ENCODE measurements at regions not wholly inside any gene's neighbourhood (a gene's known extent, or its start where the extent isn't known, plus 50 kb on each side); places are given as distances from the start of the nearest gene placed in this dataset.

DNA sequence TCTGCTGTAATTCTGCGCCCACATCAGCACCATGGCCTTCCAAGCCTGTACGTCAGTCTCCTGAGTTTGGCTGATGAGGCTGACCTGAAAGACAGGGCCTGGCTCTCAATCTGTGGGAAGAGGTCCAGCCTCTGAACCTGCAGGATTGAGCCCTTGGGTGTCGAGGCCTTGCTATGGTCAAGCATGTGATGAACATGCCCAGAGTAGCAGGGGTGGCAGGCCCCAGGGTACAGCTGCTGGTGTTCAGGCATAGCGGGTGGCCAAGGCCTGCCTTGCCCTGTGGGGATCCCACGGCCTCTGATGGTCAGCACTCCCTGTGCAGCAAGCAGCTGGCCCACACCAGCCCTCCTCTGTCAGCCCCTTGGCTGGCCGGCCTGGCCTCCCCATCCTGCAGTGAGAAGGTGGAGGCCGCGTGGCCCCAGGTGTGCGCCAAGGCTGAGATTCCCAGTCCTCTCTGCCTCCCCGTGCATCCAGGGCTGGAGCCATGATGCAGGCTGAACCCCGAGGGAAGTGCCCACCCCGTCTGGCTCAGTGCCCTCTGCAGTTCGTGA lies 298.4 kb downstream of the NDUFA10 start:
- 88% methylated on average over 13 of the region's 13 CpGs for WGBS (ENCODE audit: insufficient coverage)
- no peaks in the 10 kb centered on the region for H3K4me1 ChIP-seq (ENCODE audit: control insufficient read depth, insufficient read depth, low read length)
- intact Hi-C loops (cut with micrococcal nuclease) = no loop called here
- Mint-ChIP-seq H3K36me3 (no peaks in the 10 kb centered on the region), H3K27me3 (ENCODE audit: low read depth in 2 of 2) (peaks cover 5 to 6% of the 10 kb centered on the region in 2 donors), H3K9me3 (no peaks in the 10 kb centered on the region), H3K4me3 (no peak overlapping the region), H3K27ac (no peak overlapping the region), H3K4me1 (no peaks in the 10 kb centered on the region)
- no peak overlapping the region for H3K27ac ChIP-seq (ENCODE audit: low read length)
- TF ChIP-seq, protein P1, sequence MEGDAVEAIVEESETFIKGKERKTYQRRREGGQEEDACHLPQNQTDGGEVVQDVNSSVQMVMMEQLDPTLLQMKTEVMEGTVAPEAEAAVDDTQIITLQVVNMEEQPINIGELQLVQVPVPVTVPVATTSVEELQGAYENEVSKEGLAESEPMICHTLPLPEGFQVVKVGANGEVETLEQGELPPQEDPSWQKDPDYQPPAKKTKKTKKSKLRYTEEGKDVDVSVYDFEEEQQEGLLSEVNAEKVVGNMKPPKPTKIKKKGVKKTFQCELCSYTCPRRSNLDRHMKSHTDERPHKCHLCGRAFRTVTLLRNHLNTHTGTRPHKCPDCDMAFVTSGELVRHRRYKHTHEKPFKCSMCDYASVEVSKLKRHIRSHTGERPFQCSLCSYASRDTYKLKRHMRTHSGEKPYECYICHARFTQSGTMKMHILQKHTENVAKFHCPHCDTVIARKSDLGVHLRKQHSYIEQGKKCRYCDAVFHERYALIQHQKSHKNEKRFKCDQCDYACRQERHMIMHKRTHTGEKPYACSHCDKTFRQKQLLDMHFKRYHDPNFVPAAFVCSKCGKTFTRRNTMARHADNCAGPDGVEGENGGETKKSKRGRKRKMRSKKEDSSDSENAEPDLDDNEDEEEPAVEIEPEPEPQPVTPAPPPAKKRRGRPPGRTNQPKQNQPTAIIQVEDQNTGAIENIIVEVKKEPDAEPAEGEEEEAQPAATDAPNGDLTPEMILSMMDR (IDR thresholded peaks at IDR 0.05) = no peak
- ATAC-seq (no peak), DNase-seq (no peak)
- H3K36me3 ChIP-seq (ENCODE audit: control insufficient read depth, insufficient read depth, low read length) = no peaks in the 10 kb centered on the region
- H3K4me3 ChIP-seq (ENCODE audit: low read length) = no peak overlapping the region
- H3K27me3 ChIP-seq (ENCODE audit: control insufficient read depth, insufficient read depth, low read length) = no peaks in the 10 kb centered on the region
- no peaks in the 10 kb centered on the region for H3K9me3 ChIP-seq (ENCODE audit: control insufficient read depth, insufficient read depth, low read length)

DNA sequence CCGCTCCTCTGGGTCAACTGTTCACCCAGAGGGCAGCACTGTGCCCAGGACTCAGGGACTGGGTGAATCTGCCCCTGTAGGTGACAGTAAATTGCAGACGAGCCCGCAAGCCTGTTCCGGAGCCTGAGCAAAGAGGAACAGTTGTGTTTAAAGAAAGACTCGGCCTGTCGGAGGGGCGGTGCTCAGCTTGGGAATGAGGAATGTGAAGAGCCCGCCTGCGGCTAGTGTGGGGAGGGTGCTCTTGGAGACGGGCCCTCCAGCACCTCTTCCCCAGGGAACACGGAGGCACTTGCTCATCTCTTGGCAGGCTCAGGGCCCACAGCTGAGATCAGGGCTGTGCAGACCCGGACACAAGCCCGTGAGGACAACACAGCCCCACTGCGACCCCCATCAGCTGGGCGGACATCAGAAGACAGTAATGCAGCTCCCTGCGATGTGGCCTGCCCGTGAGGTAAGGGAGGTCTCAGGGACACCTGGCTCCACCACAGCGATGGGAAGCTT lies 299.0 kb downstream of the NDUFA10 start:
- Mint-ChIP-seq H3K4me3 (no peak overlapping the region), H3K9me3 (no peaks in the 10 kb centered on the region), H3K4me1 (no peaks in the 10 kb centered on the region), H3K36me3 (no peaks in the 10 kb centered on the region), H3K27ac (no peak overlapping the region), H3K27me3 (ENCODE audit: low read depth in 2 of 2) (peaks cover 3% of the 10 kb centered on the region in 2 donors)
- TF ChIP-seq, protein P1 (IDR thresholded peaks at IDR 0.05) = no peak
- Histone ChIP-seq H3K9me3 (ENCODE audit: control insufficient read depth, insufficient read depth, low read length) (no peaks in the 10 kb centered on the region), H3K4me1 (ENCODE audit: control insufficient read depth, insufficient read depth, low read length) (no peaks in the 10 kb centered on the region), H3K27me3 (ENCODE audit: control insufficient read depth, insufficient read depth, low read length) (no peaks in the 10 kb centered on the region), H3K36me3 (ENCODE audit: control insufficient read depth, insufficient read depth, low read length) (no peaks in the 10 kb centered on the region), H3K27ac (ENCODE audit: low read length) (no peak overlapping the region), H3K4me3 (ENCODE audit: low read length) (no peak overlapping the region)
- DNase-seq = no peak
- no peak for ATAC-seq
- intact Hi-C loops (cut with micrococcal nuclease) = no loop called here
- WGBS (ENCODE audit: insufficient coverage) = 89% methylated on average over 18 of the region's 18 CpGs

DNA sequence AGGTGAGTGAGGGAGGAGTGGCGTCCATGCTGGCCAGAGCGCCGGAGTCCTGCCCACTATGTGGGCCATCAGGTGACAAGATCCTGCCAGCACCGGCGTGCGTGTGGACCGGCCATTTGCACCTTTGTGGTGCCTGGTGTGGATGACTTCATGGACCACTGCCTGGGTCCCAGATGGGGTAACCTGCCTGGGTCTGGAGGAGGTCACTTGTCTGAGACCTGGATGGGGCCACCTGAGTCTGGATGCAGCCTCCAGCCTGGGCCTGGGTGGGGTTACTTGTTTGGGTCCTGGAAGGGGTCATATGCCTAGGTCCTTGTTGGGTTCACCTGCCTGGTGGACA lies 299.6 kb downstream of the NDUFA10 start:
- Histone ChIP-seq H3K27ac (ENCODE audit: low read length) (no peak overlapping the region), H3K36me3 (ENCODE audit: control insufficient read depth, insufficient read depth, low read length) (no peaks in the 10 kb centered on the region), H3K9me3 (ENCODE audit: control insufficient read depth, insufficient read depth, low read length) (no peaks in the 10 kb centered on the region), H3K4me1 (ENCODE audit: control insufficient read depth, insufficient read depth, low read length) (no peaks in the 10 kb centered on the region), H3K27me3 (ENCODE audit: control insufficient read depth, insufficient read depth, low read length) (no peaks in the 10 kb centered on the region), H3K4me3 (ENCODE audit: low read length) (no peak overlapping the region)
- TF ChIP-seq, protein P1 (IDR thresholded peaks at IDR 0.05) = no peak
- no peaks in the 10 kb centered on the region for H3K36me3 Mint-ChIP-seq
- H3K4me3 Mint-ChIP-seq = no peak overlapping the region
- no peak overlapping the region for H3K27ac Mint-ChIP-seq
- H3K27me3 Mint-ChIP-seq (ENCODE audit: low read depth in 2 of 2) = no peaks in the 10 kb centered on the region
- intact Hi-C loops (cut with micrococcal nuclease) = no loop called here
- no peaks in the 10 kb centered on the region for H3K4me1 Mint-ChIP-seq
- no peaks in the 10 kb centered on the region for H3K9me3 Mint-ChIP-seq
- WGBS (ENCODE audit: insufficient coverage) = 92% methylated on average over 7 of the region's 7 CpGs
- no peak for DNase-seq
- no peak for ATAC-seq

DNA sequence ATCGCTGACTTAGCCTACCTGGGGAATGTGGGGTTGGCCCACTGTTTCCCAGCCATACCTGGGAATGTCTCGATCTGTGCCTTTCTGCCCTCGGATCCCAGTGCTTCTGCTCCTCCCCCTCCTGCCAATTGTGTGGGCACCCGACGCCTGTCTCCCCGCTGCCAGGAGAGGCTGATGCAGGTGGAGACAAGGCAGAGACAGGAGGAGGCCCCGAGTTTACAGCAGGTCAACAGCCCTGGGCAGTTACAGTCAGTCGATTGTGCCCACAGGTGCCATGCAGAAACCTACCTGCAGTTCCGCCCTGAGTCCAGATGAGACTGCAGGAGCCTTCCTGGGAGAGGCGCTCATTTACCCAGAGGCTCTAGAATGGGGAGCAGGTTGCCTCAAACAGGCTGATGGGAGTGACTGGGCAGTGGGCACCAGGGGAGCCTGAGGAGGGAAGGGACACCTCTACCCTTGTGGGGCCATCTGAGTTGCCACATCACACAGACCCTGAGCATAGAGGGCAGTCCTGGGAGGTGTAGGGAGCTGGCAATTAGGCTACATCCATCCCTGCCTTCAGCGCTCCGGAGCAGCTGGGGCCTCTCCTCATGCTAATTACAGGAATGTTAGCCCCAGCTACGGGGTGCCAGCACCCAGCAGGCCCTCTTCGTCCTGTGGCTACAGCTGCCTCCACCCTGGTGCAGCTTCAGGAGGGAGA lies 300.1 kb downstream of the NDUFA10 start:
- Histone ChIP-seq H3K9me3 (ENCODE audit: control insufficient read depth, insufficient read depth, low read length) (no peaks in the 10 kb centered on the region), H3K27me3 (ENCODE audit: control insufficient read depth, insufficient read depth, low read length) (no peaks in the 10 kb centered on the region), H3K4me1 (ENCODE audit: control insufficient read depth, insufficient read depth, low read length) (no peaks in the 10 kb centered on the region), H3K36me3 (ENCODE audit: control insufficient read depth, insufficient read depth, low read length) (no peaks in the 10 kb centered on the region), H3K27ac (ENCODE audit: low read length) (no peak overlapping the region), H3K4me3 (ENCODE audit: low read length) (no peak overlapping the region)
- H3K27ac Mint-ChIP-seq = no peak overlapping the region
- no peaks in the 10 kb centered on the region for H3K9me3 Mint-ChIP-seq
- WGBS (ENCODE audit: insufficient coverage) = 86% methylated on average over 14 of the region's 14 CpGs
- no peak overlapping the region for H3K4me3 Mint-ChIP-seq
- TF ChIP-seq, protein P1 (IDR thresholded peaks at IDR 0.05) = no peak
- intact Hi-C loops (cut with micrococcal nuclease) = no loop called here
- ATAC-seq = no peak
- H3K36me3 Mint-ChIP-seq = no peaks in the 10 kb centered on the region
- H3K4me1 Mint-ChIP-seq = no peaks in the 10 kb centered on the region
- DNase-seq = no peak
- no peaks in the 10 kb centered on the region for H3K27me3 Mint-ChIP-seq (ENCODE audit: low read depth in 2 of 2)
